ENCODE measurements at regions not wholly inside any gene's neighbourhood (a gene's known extent, or its start where the extent isn't known, plus 50 kb on each side); places are given as distances from the start of the nearest gene placed in this dataset.

- in situ Hi-C loops (cut with MboI; ENCODE audit: low sequenced_read_pairs): no loop called here
Measured at GRCh38 chr14:76929927-76930326, 98.6 kb downstream of the IRF2BPL start.

GRCh38 chr14:76927971-76928700 is 100.4 kb downstream of the IRF2BPL start:
- in situ Hi-C loops (cut with MboI; ENCODE audit: low sequenced_read_pairs): no loop called here

- in situ Hi-C loops (cut with MboI; ENCODE audit: low sequenced_read_pairs): no loop called here
Measured at GRCh38 chr14:76926521-76927251, 100.5 kb downstream of the LRRC74A start.

DNA sequence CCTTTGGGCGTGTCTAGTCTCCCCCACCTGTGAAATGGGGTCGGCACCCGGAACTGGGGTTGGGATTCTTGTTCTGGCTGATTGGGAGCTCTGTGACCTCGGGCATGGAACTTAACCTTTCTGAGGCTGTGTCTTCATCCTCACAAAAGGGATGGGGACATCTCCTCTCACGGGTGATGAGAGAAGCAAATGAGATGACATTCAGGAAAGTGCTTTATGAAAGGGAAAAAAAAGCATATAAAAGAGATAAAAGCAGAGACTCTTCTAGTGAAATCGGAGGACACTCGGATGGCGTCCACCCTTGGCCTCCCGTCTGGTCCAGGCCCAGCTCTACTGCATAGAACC is 98.9 kb downstream of the LRRC74A start:
- in situ Hi-C loops (cut with MboI; ENCODE audit: low sequenced_read_pairs): no loop called here

- in situ Hi-C loops (cut with MboI; ENCODE audit: low sequenced_read_pairs): no loop called here
Measured at GRCh38 chr14:76924371-76925096, 98.3 kb downstream of the LRRC74A start.

DNA sequence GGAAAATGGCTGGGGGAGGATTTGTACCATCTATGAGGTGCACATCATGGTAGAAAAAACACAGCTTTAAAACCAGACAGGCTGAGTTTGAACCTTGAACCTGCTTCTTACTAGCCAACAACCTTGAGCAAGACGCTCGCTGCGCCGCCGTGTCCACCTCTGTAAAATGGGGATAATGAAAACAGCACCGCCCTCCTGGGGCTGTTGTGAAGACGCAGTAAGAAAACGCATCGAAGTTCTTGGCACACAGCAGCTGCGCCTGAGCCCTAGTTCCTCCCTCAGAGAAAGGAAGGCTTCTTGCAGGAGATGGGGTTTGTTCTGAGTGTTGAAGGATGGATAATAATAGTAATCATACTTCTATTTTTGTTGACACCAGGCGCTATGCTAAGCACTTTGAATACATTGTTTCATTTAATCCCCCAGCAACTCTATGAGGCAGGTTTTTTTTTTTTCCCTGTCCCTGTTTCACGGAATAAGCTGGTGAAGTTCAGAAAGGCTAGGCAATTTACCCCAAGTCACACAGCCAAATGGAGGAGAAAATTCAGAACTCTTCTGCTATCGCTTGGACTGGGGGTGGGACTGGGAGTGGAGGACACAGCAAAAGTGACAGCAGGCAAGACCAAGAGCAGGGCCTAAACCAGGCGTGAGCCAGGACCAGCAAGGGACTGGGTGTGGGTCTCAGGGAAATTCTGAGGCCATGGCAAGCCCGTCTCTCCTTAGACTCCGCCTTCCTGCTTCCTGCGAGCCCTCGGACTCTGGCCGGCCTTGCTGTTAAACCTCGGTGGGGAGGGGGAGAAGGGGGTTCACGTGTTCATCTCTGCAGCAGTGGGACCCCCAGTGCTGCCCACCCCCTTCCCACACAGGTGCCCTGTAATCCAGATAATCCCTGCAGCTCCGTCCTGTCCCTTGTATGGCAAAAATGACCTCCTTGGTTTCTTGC is 97.5 kb downstream of the LRRC74A start:
- in situ Hi-C loops (cut with MboI; ENCODE audit: low sequenced_read_pairs): no loop called here

- in situ Hi-C loops (cut with MboI; ENCODE audit: low sequenced_read_pairs): no loop called here
Measured at GRCh38 chr14:76922584-76922983, 96.4 kb downstream of the LRRC74A start.

- in situ Hi-C loops (cut with MboI; ENCODE audit: low sequenced_read_pairs): no loop called here
Measured at GRCh38 chr14:76922092-76922491, 95.9 kb downstream of the LRRC74A start.

DNA sequence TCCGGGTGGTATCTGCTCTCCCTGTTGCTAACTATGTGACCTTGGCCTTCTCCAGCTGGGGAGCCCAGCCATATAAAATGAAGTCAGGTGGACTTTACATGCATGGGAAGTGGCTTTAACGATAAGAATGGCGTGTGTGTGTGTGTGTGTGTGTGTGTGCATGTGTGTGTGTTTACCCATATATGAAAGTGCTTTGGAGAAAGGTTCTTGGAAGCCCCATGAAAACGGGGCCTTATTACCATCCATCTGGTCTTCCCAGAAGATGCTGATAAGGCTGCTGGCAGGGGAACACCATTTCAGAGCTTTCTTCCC is 94.8 kb downstream of the LRRC74A start:
- in situ Hi-C loops (cut with MboI; ENCODE audit: low sequenced_read_pairs): no loop called here

GRCh38 chr14:76920331-76921087 is 94.3 kb downstream of the LRRC74A start:
- in situ Hi-C loops (cut with MboI; ENCODE audit: low sequenced_read_pairs): no loop called here

DNA sequence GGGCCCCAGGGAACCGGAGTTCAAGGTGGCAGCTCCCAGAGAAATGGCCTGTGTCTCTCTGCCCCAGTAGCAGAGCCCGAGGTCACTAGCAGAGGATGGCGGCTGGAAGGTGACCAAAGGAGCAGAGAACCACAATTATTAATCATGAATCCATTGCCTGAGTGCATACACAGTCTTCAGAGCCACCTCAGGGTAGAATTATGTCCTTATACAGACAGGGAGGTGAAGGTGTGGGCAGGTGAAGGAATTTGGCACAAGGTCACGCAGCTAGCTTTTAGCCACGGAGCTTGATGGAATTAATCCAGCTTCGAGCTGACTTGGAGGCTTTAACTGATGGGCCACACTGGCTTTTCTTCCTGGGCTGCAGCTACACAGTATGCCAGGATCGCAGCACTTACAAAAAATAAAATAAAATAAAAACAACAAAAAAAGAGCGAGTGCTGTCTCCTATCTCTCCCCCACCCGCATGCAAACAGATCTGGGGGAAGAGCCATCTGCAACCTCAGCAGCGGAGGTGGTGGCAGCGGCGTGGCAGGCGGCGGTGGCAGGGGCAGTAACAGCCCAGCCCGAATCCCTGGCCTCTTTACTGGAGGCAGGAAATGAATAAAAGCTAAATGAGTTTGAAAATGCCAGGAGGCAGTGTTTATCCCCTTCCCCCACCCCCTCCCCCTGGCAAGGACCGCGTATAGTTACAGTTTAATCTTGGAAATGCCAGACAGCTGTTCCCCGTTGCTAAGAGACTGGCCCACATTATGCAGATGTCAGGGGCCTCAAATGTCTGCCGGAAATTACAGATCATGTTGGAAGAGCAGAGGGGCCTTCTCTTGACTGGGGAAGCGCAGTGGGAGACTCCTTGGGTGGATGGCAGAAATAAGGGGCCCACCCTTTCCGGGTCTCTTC is 93.5 kb downstream of the LRRC74A start:
- in situ Hi-C loops (cut with MboI; ENCODE audit: low sequenced_read_pairs): loop anchor here (10.0 kb wide), 1 partner anchor 145 kb away; no protein-coding TSS in a partner anchor
